H1 (cell line): ENCODE measurements at regions not wholly inside any gene's neighbourhood (a gene's known extent, or its start where the extent isn't known, plus 50 kb on each side); places are given as distances from the start of the nearest gene placed in this dataset.

Experiments used
- CTCF ChIA-PET: fragments of 300-600 bp; sonication (Branson Sonifier 250); formaldehyde crosslinking; loops from one replicate; lab custom pipeline; 2021; ENCODE audit not compliant: partially characterized antibody; lab: Charles Lee
- POLR2A ChIA-PET: fragments of 300-600 bp; sonication (Branson Sonifier 250); formaldehyde crosslinking; loops from one replicate; lab custom pipeline; 2021; ENCODE audit warnings: inconsistent platforms; ENCODE audit not compliant: partially characterized antibody; lab: Charles Lee
- DNase-seq, 2 experiments: peaks; one replicate each; pipeline versions ENCODE4 v3.0.0 to v3.0.0-alpha.2; 2010 to 2022; ENCODE audit warnings: low spot score in 2 of 2, low read depth in 1 of 2, mixed read lengths in 1 of 2
- FAIRE-seq: peaks from 2 replicates; lab custom pipeline; 2011; peaks lifted over from hg19 to GRCh38; lab: Jason Lieb, UNC
- H2AFZ ChIP-seq: 2 replicates; pipeline ENCODE4 v1.8.1; 2012; ENCODE audit warnings: low read length, inconsistent platforms
- H2AK5ac ChIP-seq: 2 replicates; pipeline ENCODE4 v1.6.1; 2013; ENCODE audit warnings: low read depth, low read length
- H2BK120ac ChIP-seq: replicated peaks from 2 replicates; pipeline ENCODE3; 2013; ENCODE audit warnings: low read depth, low read length, inconsistent platforms
- H2BK12ac ChIP-seq: 2 replicates; pipeline ENCODE4 v1.6.1; 2013; ENCODE audit warnings: low read depth, low read length
- H2BK15ac ChIP-seq: 2 replicates; pipeline ENCODE4 v1.6.1; 2013; ENCODE audit warnings: low read length
- H2BK20ac ChIP-seq: 2 replicates; pipeline ENCODE4 v1.6.1; 2013; ENCODE audit warnings: low read length
- H2BK5ac ChIP-seq: 2 replicates; pipeline ENCODE4 v1.6.1; 2013; ENCODE audit warnings: low read depth, low read length
- H3K14ac ChIP-seq: 2 replicates; pipeline ENCODE4 v1.6.1; 2013; ENCODE audit warnings: inconsistent platforms; ENCODE audit not compliant: insufficient read length
- H3K18ac ChIP-seq: 2 replicates; pipeline ENCODE4 v1.6.1; 2013; ENCODE audit warnings: low read length; ENCODE audit errors: extremely low read depth
- H3K23ac ChIP-seq: 2 replicates; pipeline ENCODE4 v1.6.1; 2013; ENCODE audit warnings: inconsistent platforms; ENCODE audit not compliant: insufficient read length
- H3K23me2 ChIP-seq: 2 replicates; pipeline ENCODE4 v1.6.1; 2013; ENCODE audit warnings: low read depth, low read length
- H3K27ac ChIP-seq: 2 replicates; pipeline ENCODE4 v1.6.1; 2011; ENCODE audit warnings: low read depth, low read length, inconsistent platforms
- H3K27me3 ChIP-seq, 4 experiments: replicated peaks in 1 of 4; 1 replicate in 1 of 4; 2 replicates in 3 of 4; pipeline versions ENCODE4 v1.6.1 to v1.8.1; 2011 to 2013; ENCODE audit warnings: low read length in 3 of 4, mild to moderate bottlenecking in 3 of 4, inconsistent platforms in 2 of 4, mixed read lengths in 2 of 4, moderate library complexity in 1 of 4; ENCODE audit not compliant: control insufficient read depth in 3 of 4, insufficient read depth in 3 of 4; ENCODE audit errors: extremely low read depth in 1 of 4
- H3K36me3 ChIP-seq, 4 experiments: 2 replicates each; pipeline versions ENCODE4 v1.6.1 to v1.8.1; 2011 to 2013; ENCODE audit warnings: mild to moderate bottlenecking in 4 of 4, low read length in 3 of 4, moderate library complexity in 2 of 4, control low read depth in 1 of 4, inconsistent platforms in 1 of 4; ENCODE audit not compliant: insufficient read depth in 4 of 4, control insufficient read depth in 2 of 4
- H3K4ac ChIP-seq: replicated peaks from 2 replicates; pipeline ENCODE3; 2013; ENCODE audit warnings: low read length, low read depth, mixed read lengths, inconsistent platforms; ENCODE audit not compliant: insufficient read length
- H3K4me1 ChIP-seq, 4 experiments: replicated peaks in 1 of 4; 1 replicate in 1 of 4; 2 replicates in 3 of 4; pipeline versions ENCODE4 v1.6.1 to v1.8.1; 2011 to 2013; ENCODE audit warnings: low read length in 3 of 4, inconsistent platforms in 2 of 4, mixed read lengths in 1 of 4; ENCODE audit not compliant: insufficient read depth in 4 of 4, control insufficient read depth in 3 of 4
- H3K4me2 ChIP-seq, 2 experiments: 2 replicates each; pipeline versions ENCODE4 v1.6.1 to v1.8.1; 2011 to 2013; ENCODE audit warnings: low read depth in 2 of 2, low read length in 2 of 2, control low read depth in 1 of 2, inconsistent platforms in 1 of 2, mild to moderate bottlenecking in 1 of 2; ENCODE audit not compliant: insufficient read depth in 1 of 2
- H3K4me3 ChIP-seq, 4 experiments: fragments of 200-600, 300-600 bp in 1 of 4; sonication (generic), shearing (Covaris generic), sonication (Bioruptor Twin) in 1 of 4; 2 replicates each; pipeline versions ENCODE4 v1.5.1 to v1.8.1; 2011 to 2016; ENCODE audit warnings: low read length in 4 of 4, low read depth in 3 of 4, control low read depth in 2 of 4, inconsistent platforms in 2 of 4, mild to moderate bottlenecking in 2 of 4, mixed read lengths in 1 of 4, moderate library complexity in 1 of 4; ENCODE audit not compliant: insufficient read depth in 2 of 4; ENCODE audit errors: extremely low read depth in 1 of 4
- H3K56ac ChIP-seq: replicated peaks from 2 replicates; pipeline ENCODE3; 2013; ENCODE audit warnings: low read depth, mild to moderate bottlenecking, mixed read lengths, low read length, inconsistent platforms; ENCODE audit not compliant: insufficient read length
- H3K79me1 ChIP-seq: 2 replicates; pipeline ENCODE4 v1.6.1; 2013; ENCODE audit warnings: low read depth, low read length, control low read depth
- H3K79me2 ChIP-seq, 2 experiments: 2 replicates each; pipeline versions ENCODE4 v1.6.1 to v1.8.1; 2012 to 2013; ENCODE audit warnings: low read length in 2 of 2, mild to moderate bottlenecking in 2 of 2, inconsistent platforms in 1 of 2; ENCODE audit not compliant: insufficient read depth in 2 of 2, control insufficient read depth in 1 of 2
- H3K9ac ChIP-seq, 4 experiments: replicated peaks in 1 of 4; 1 replicate in 1 of 4; 2 replicates in 3 of 4; pipeline versions ENCODE4 v1.6.1 to v1.8.1; 2011 to 2013; ENCODE audit warnings: low read depth in 3 of 4, low read length in 3 of 4, control low read depth in 2 of 4, mild to moderate bottlenecking in 2 of 4, moderate library complexity in 2 of 4, inconsistent platforms in 1 of 4; ENCODE audit errors: extremely low read depth in 1 of 4
- H3K9me3 ChIP-seq, 2 experiments: 2 replicates each; pipeline versions ENCODE4 v1.6.1 to v1.8.1; 2012 to 2013; ENCODE audit warnings: mild to moderate bottlenecking in 2 of 2, moderate library complexity in 2 of 2, control low read depth in 1 of 2, inconsistent platforms in 1 of 2, low read depth in 1 of 2, low read length in 1 of 2, mixed read lengths in 1 of 2; ENCODE audit not compliant: insufficient read depth in 2 of 2
- H4K20me1 ChIP-seq, 2 experiments: replicated peaks in 1 of 2; 2 replicates each; pipeline versions ENCODE3 to v1.8.1; 2011 to 2013; ENCODE audit warnings: inconsistent platforms in 2 of 2, low read length in 2 of 2, mild to moderate bottlenecking in 1 of 2; ENCODE audit not compliant: insufficient read depth in 2 of 2, control insufficient read depth in 1 of 2
- H4K5ac ChIP-seq: 2 replicates; pipeline ENCODE4 v1.6.1; 2013; ENCODE audit warnings: low read length, low read depth, mixed read lengths, inconsistent platforms; ENCODE audit not compliant: insufficient read length
- H4K8ac ChIP-seq: 2 replicates; pipeline ENCODE4 v1.8.0; 2013; ENCODE audit warnings: mild to moderate bottlenecking, moderate library complexity, low read length, inconsistent platforms; ENCODE audit not compliant: insufficient read depth; ENCODE audit errors: extremely low read depth
- H4K91ac ChIP-seq: replicated peaks from 2 replicates; pipeline ENCODE3; 2013; ENCODE audit warnings: low read length, mixed read lengths, inconsistent platforms; ENCODE audit not compliant: insufficient read length
- ASH2L ChIP-seq: fragments of 200-600, 300-600 bp; sonication (generic); IDR thresholded peaks from one replicate; pipeline ENCODE4 v1.7.1; 2017; ENCODE audit warnings: low read length
- CEBPB ChIP-seq: IDR thresholded peaks from 2 replicates; pipeline ENCODE4 v1.6.1; 2012; ENCODE audit warnings: low read depth, low read length
- CTBP2 ChIP-seq: IDR thresholded peaks from 2 replicates; pipeline ENCODE4 v1.7.0; 2011; ENCODE audit warnings: borderline replicate concordance, mild to moderate bottlenecking, moderate library complexity, mixed read lengths, low read length; ENCODE audit not compliant: insufficient read depth, insufficient read length
- GTF2F1 ChIP-seq: IDR thresholded peaks from 2 replicates; pipeline ENCODE4 v1.6.1; 2012; ENCODE audit warnings: low read depth, low read length, improper control_type of control experiment, borderline replicate concordance
- KDM4A ChIP-seq: IDR thresholded peaks from one replicate; pipeline ENCODE4 v1.7.1; 2012; ENCODE audit warnings: low read depth, mild to moderate bottlenecking, moderate library complexity, low read length, inconsistent platforms; ENCODE audit not compliant: severe bottlenecking
- NRF1 ChIP-seq: IDR thresholded peaks from 2 replicates; pipeline ENCODE4 v1.6.1; 2011; ENCODE audit warnings: mild to moderate bottlenecking, low read depth, low read length, improper control_type of control experiment
- RAD21 ChIP-seq, 2 experiments: IDR thresholded peaks in 1 of 2; conservative IDR thresholded peaks in 1 of 2; 2 replicates each; pipeline ENCODE4 v1.6.1; 2011; ENCODE audit warnings: low read depth in 2 of 2, low read length in 2 of 2, improper control_type of control experiment in 1 of 2, inconsistent platforms in 1 of 2, mild to moderate bottlenecking in 1 of 2, moderate library complexity in 1 of 2
- SRF ChIP-seq: IDR thresholded peaks from 2 replicates; pipeline ENCODE4 v1.6.1; 2011; ENCODE audit warnings: mild to moderate bottlenecking, low read depth, low read length, moderate library complexity
- TAF1 ChIP-seq: IDR thresholded peaks from 2 replicates; pipeline ENCODE4 v1.6.1; 2011; ENCODE audit warnings: mild to moderate bottlenecking, low read depth, low read length
- whole genome bisulfite sequencing, 2 experiments: shearing (Covaris generic) in 1 of 2; methylation state at CpG; one replicate each; pipeline versions ENCODE4 v1.1.6 to v1.1.7; 2013 to 2015; ENCODE audit warnings: low lambda C conversion rate in 2 of 2, mixed read lengths in 2 of 2, inconsistent platforms in 1 of 2, low coverage in 1 of 2, missing lambda C conversion rate in 1 of 2; ENCODE audit not compliant: insufficient replicate concordance in 2 of 2, insufficient coverage in 1 of 2, insufficient read length in 1 of 2; ENCODE audit errors: extremely low coverage in 1 of 2, missing lambda C conversion rate in 1 of 2; 5-methylcytosine and 5-hydroxymethylcytosine counted together
- TF ChIP-seq, protein P1 (sequence below): IDR thresholded peaks from 2 replicates; pipeline ENCODE4 v1.6.1; 2012; ENCODE audit warnings: inconsistent platforms

DNA sequence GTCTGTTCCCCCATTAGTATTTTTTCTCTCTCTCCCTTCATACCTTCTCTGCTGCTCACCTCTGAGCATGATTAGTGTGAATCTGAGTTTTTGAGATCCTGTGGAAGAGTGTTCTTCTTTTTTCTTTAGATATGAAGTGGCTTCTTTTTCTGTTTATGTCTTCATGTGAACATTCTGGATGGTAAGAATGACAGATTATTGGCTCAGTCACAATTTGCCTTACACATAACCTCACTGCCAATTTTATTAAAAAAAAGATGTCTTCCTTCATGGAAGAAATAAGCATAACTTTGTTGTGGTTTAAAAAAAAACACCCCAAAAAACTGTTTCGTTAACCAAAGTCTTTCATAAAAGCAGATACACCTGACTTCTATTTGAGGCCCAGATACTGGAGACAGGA is 539.1 kb downstream of the PLCL1 start:
- H4K20me1 ChIP-seq: no peaks in the 10 kb centered on the region
- POLR2A ChIA-PET: no interaction called here
- TF ChIP-seq CTBP2 (no peak), GTF2F1 (no peak), SRF (no peak), KDM4A (no peak), NRF1 (no peak), CEBPB (no peak), TAF1 (no peak), RAD21 (IDR thresholded peaks at IDR 0.05 in 1 of 2, conservative IDR thresholded peaks at IDR 0.05 in 1 of 2; ENCODE audit: low read depth in 2 of 2, low read length in 2 of 2) (no peak), ASH2L (no peak)
- TF ChIP-seq, protein P1, sequence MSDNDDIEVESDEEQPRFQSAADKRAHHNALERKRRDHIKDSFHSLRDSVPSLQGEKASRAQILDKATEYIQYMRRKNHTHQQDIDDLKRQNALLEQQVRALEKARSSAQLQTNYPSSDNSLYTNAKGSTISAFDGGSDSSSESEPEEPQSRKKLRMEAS: no peak
- H3K4me3 ChIP-seq: no peak overlapping the region
- H4K5ac ChIP-seq: no peak overlapping the region
- H2BK12ac ChIP-seq: no peak overlapping the region
- H2BK20ac ChIP-seq: no peak overlapping the region
- no peak overlapping the region for H3K14ac ChIP-seq
- no peaks in the 10 kb centered on the region for H3K27me3 ChIP-seq
- no peaks in the 10 kb centered on the region for H3K36me3 ChIP-seq
- no peaks in the 10 kb centered on the region for H3K4me1 ChIP-seq
- no peak overlapping the region for H3K18ac ChIP-seq
- no peak overlapping the region for H3K23ac ChIP-seq
- CTCF ChIA-PET: interaction anchor here (1.2 kb wide), 1 partner anchor 11 kb away, joined by 4 read pairs; no protein-coding TSS in a partner anchor
- H4K91ac ChIP-seq: no peak overlapping the region
- H3K79me1 ChIP-seq: no peaks in the 10 kb centered on the region
- H3K27ac ChIP-seq: no peak overlapping the region
- H3K4ac ChIP-seq: no peak overlapping the region
- no peak overlapping the region for H2AK5ac ChIP-seq
- DNase-seq (no peak), FAIRE-seq (no peak)
- H2AFZ ChIP-seq: no peak overlapping the region
- no peak overlapping the region for H4K8ac ChIP-seq
- no peak overlapping the region for H2BK120ac ChIP-seq
- H3K79me2 ChIP-seq: no peaks in the 10 kb centered on the region
- no peak overlapping the region for H3K4me2 ChIP-seq
- H2BK15ac ChIP-seq: no peak overlapping the region
- H2BK5ac ChIP-seq: no peak overlapping the region
- no peaks in the 10 kb centered on the region for H3K9me3 ChIP-seq
- H3K9ac ChIP-seq: no peak overlapping the region
- H3K56ac ChIP-seq: no peak overlapping the region
- H3K23me2 ChIP-seq: no peaks in the 10 kb centered on the region
- WGBS, 2 experiments: 96% methylated on average over 1 of the region's 1 CpG; no CpG with 5 or more reads in 1 of the 2 experiments
